GM20000 (cell line): ENCODE measurements at regions not wholly inside any gene's neighbourhood (a gene's known extent, or its start where the extent isn't known, plus 50 kb on each side); places are given as distances from the start of the nearest gene placed in this dataset.
"Not testable (repeated sequence)": the region's sequence is repeated elsewhere in the genome, so short reads cannot be mapped to it uniquely, and the experiment has no call there.

Source experiments
- DNase-seq: peaks from one replicate; pipeline ENCODE4 v3.0.0; 2012; ENCODE audit warnings: low spot score
- TF ChIP-seq, protein P1 (sequence below): IDR thresholded peaks from 2 replicates; pipeline ENCODE4 v1.5.1; 2012; ENCODE audit warnings: mild to moderate bottlenecking, control low read depth; ENCODE audit errors: extremely low read depth, missing control alignments

DNA sequence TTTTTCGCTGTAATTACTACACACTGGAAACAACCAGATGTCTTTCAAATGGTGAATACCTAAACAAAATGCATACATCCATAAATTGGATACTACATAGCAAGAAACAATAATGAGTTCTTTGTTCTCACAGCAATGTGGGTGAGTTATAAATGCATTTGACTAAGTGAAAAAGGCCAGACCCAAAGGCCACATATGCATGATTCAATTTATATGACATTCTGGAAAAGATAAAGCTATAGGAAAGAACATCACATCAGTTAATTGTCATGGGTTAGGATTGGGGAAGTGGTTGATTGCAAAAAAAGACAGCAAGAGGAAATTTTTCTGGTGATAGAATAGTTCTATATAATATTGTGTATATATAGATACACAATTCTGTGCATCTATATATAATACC lies 198.9 kb downstream of the CYLC2 start:
- no peak for DNase-seq
- TF ChIP-seq, protein P1, sequence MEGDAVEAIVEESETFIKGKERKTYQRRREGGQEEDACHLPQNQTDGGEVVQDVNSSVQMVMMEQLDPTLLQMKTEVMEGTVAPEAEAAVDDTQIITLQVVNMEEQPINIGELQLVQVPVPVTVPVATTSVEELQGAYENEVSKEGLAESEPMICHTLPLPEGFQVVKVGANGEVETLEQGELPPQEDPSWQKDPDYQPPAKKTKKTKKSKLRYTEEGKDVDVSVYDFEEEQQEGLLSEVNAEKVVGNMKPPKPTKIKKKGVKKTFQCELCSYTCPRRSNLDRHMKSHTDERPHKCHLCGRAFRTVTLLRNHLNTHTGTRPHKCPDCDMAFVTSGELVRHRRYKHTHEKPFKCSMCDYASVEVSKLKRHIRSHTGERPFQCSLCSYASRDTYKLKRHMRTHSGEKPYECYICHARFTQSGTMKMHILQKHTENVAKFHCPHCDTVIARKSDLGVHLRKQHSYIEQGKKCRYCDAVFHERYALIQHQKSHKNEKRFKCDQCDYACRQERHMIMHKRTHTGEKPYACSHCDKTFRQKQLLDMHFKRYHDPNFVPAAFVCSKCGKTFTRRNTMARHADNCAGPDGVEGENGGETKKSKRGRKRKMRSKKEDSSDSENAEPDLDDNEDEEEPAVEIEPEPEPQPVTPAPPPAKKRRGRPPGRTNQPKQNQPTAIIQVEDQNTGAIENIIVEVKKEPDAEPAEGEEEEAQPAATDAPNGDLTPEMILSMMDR = no peak

- TF ChIP-seq, protein P1 = no peak
- DNase-seq = no peak
Observed at GRCh38 chr9:103203172-103203571, 208.0 kb downstream of the CYLC2 start.

DNA sequence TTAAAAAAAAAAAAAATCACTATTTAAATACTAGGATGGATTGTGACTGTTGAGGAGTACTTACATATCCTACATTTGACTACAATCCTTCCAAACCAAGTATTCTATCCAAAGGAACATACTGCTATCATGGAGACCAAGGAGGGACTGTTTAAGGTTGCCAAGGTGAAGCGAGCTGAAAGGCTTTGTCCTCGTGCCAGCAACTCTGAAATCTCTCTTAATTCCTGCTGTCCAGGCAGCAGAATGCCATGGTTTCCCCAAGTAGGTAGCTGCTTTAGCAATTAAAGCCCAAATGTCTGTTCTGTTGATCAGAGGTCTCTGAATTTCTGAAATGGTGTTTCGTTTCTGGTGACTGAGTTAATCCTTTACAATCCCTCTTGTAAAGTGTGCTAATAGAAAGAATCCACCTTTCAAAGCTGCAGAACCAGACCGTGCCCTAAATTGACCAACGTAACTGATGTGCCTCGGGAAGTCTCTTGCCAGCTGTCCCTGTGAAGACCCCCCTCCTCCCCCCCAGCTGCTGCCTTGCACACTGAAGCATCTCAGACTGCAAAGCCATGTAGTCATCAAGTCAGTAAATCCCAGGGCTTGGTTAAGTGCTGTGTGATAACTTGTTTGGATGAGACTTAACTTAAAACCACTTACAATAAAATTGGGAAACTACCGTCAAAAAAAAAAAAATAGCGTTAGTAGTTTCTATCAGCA lies 210.9 kb downstream of the CYLC2 start:
- DNase-seq = not testable (repeated sequence)

DNA sequence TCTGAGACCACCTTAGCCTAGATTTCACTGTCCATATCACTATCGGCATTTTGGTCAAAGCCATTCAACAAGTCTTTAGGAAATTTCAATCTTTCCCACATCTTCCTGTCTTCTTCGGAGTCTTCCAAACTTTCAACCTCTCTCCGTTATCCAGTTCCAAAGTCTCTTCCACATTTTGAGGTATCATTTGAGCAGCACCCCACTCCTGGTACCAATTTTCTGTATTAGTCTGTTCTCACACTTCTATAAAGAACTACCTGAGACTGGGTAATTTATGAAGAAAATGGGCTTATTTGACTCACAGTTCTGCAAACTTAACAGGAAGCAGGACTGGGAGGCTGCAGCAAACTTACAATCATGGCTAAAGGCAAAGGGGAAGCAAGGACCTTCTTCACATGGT lies 215.5 kb downstream of the CYLC2 start:
- no peak for DNase-seq
- TF ChIP-seq, protein P1 = no peak

GRCh38 chr9:103215197-103215596 lies 220.1 kb downstream of the CYLC2 start:
- DNase-seq = no peak
- TF ChIP-seq, protein P1 = no peak

GRCh38 chr9:103225702-103226646 lies 230.8 kb downstream of the CYLC2 start:
- no peak for DNase-seq
- TF ChIP-seq, protein P1 = no peak

DNA sequence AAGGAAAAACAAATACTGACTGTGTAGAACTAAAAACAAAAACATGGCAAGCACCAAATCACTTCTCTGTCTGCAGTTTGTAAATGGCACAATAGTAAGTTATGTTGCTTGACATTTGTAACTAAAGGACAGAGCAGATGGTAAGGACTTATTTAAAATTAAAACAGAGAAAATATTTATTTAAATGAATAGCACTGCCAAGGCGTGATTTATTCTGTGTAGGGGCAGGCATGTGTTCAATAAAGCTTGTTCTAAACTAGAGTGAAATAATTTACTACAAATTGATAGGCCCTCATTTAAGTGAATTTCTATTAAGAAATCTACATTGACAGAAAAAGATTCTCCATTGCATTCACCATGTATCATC lies 231.5 kb downstream of the CYLC2 start:
- DNase-seq = no peak
- TF ChIP-seq, protein P1 = no peak

GRCh38 chr9:103237571-103238109 lies 242.5 kb downstream of the CYLC2 start:
- DNase-seq = not testable (repeated sequence)
